ENCODE measurements at regions not wholly inside any gene's neighbourhood (a gene's known extent, or its start where the extent isn't known, plus 50 kb on each side); places are given as distances from the start of the nearest gene placed in this dataset.

DNA sequence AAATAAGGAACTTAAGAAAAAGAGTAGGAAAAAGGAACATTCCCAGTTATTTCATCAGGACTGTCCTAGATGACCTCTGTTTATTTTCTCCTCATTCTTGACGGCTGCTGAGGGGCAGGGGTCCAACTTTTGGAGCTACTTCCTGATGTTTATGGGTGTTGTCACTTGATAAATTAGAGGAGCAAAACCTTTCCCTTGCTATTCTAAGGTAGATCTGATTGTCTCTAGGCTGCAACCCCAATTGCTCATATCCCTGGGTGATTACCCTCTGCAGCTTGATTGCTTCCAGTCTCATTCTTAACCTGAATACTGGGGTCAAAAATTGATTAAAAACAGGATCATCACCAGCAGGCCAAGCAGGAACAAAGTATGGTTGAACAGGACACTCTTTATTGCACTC, 311.0 kb upstream of the NDN start:
- no peaks in the 10 kb centered on the region for H3K79me2 ChIP-seq
- no peaks in the 10 kb centered on the region for H3K36me3 ChIP-seq (ENCODE audit: control insufficient read depth, insufficient read depth, low read length)
- no peak overlapping the region for H3K4me3 ChIP-seq (ENCODE audit: low read depth, low read length)
- TF ChIP-seq, protein P1, sequence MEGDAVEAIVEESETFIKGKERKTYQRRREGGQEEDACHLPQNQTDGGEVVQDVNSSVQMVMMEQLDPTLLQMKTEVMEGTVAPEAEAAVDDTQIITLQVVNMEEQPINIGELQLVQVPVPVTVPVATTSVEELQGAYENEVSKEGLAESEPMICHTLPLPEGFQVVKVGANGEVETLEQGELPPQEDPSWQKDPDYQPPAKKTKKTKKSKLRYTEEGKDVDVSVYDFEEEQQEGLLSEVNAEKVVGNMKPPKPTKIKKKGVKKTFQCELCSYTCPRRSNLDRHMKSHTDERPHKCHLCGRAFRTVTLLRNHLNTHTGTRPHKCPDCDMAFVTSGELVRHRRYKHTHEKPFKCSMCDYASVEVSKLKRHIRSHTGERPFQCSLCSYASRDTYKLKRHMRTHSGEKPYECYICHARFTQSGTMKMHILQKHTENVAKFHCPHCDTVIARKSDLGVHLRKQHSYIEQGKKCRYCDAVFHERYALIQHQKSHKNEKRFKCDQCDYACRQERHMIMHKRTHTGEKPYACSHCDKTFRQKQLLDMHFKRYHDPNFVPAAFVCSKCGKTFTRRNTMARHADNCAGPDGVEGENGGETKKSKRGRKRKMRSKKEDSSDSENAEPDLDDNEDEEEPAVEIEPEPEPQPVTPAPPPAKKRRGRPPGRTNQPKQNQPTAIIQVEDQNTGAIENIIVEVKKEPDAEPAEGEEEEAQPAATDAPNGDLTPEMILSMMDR (IDR thresholded peaks at IDR 0.05) = no peak
- no peak overlapping the region for H3K4me2 ChIP-seq (ENCODE audit: low read length)
- H2AFZ ChIP-seq = no peak overlapping the region
- no peaks in the 10 kb centered on the region for H3K4me1 ChIP-seq
- H3K27me3 ChIP-seq (ENCODE audit: control insufficient read depth, insufficient read depth, low read length) = no peaks in the 10 kb centered on the region
- no peak overlapping the region for H3K9ac ChIP-seq
- no peaks in the 10 kb centered on the region for H3K9me3 ChIP-seq (ENCODE audit: control insufficient read depth, low read length)
- no peak overlapping the region for H3K27ac ChIP-seq

DNA sequence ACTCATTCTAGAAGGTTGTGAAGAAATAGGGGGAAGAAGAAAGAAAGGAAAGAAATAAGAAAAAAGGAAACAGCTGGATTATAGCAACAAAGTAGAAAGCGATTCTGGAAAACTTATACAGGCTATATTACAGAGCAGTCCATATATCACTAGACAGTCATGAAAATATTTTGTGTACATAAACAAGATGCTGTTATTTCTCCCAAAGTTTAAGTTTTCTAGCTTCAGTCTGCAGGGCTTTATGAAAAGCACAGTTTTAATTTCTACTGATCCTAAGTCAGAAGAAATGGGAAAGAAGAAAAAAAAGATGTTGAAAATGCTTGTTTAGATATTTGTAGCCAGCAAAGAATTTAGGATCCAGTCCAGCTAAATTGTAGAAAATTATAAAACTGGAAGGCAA, 321.4 kb upstream of the NDN start:
- Histone ChIP-seq H3K36me3 (ENCODE audit: control insufficient read depth, insufficient read depth, low read length) (no peaks in the 10 kb centered on the region), H3K4me2 (ENCODE audit: low read length) (no peak overlapping the region), H3K79me2 (no peaks in the 10 kb centered on the region), H2AFZ (no peak overlapping the region), H3K4me1 (no peaks in the 10 kb centered on the region), H3K27ac (no peak overlapping the region), H3K9ac (no peak overlapping the region), H3K9me3 (ENCODE audit: control insufficient read depth, low read length) (no peaks in the 10 kb centered on the region), H3K27me3 (ENCODE audit: control insufficient read depth, insufficient read depth, low read length) (no peaks in the 10 kb centered on the region), H3K4me3 (ENCODE audit: low read depth, low read length) (no peak overlapping the region)
- TF ChIP-seq, protein P1 (IDR thresholded peaks at IDR 0.05) = no peak

DNA sequence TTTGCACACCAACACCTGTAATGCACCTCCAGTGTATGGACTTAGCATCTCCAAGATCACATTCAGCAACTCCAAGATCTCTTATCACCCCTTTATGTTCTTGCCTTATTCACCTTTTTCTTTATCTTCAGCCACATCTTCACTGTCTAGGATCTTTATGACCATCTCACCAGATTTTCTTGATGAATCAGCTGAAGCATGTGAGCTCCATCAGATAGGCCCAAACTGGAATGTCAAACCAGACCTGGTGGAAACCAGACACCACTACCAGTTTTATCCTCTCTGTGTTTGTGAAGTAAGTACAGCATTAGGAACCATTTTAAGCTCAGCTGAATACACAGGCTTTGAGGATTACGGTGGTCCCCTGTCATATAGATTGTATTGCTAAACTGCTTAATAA, 330.4 kb upstream of the NDN start:
- TF ChIP-seq, protein P1 (IDR thresholded peaks at IDR 0.05) = no peak
- Histone ChIP-seq H3K79me2 (no peaks in the 10 kb centered on the region), H3K27me3 (ENCODE audit: control insufficient read depth, insufficient read depth, low read length) (no peaks in the 10 kb centered on the region), H3K36me3 (ENCODE audit: control insufficient read depth, insufficient read depth, low read length) (no peaks in the 10 kb centered on the region), H3K4me3 (ENCODE audit: low read depth, low read length) (no peak overlapping the region), H2AFZ (no peak overlapping the region), H3K4me2 (ENCODE audit: low read length) (no peak overlapping the region), H3K27ac (no peak overlapping the region), H3K9ac (no peak overlapping the region), H3K4me1 (no peaks in the 10 kb centered on the region), H3K9me3 (ENCODE audit: control insufficient read depth, low read length) (no peaks in the 10 kb centered on the region)

DNA sequence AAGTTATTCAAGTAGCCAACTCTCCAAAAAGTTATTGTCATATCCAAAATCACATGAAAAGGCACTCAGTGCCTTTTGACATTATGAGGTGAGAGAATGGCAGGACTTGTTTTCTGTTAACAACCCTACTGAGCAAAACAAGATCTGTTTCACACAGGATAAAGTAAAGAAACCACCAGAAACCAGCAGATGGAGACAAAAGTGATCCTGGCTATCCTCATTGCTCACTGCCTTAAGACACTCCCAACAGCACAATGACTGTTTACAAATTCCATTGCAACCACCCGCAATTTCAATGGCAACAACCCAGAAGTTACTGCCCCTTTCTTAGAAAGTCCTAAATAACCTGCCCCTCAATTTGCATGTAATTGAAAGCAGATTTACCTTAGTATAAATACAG, 352.6 kb upstream of the NDN start:
- Histone ChIP-seq H3K9ac (no peak overlapping the region), H3K4me3 (ENCODE audit: low read depth, low read length) (no peak overlapping the region), H3K27ac (no peak overlapping the region), H3K4me2 (ENCODE audit: low read length) (no peak overlapping the region), H3K4me1 (no peaks in the 10 kb centered on the region), H3K36me3 (ENCODE audit: control insufficient read depth, insufficient read depth, low read length) (no peaks in the 10 kb centered on the region), H2AFZ (no peak overlapping the region), H3K27me3 (ENCODE audit: control insufficient read depth, insufficient read depth, low read length) (no peaks in the 10 kb centered on the region), H3K79me2 (no peaks in the 10 kb centered on the region), H3K9me3 (ENCODE audit: control insufficient read depth, low read length) (no peaks in the 10 kb centered on the region)
- TF ChIP-seq, protein P1 (IDR thresholded peaks at IDR 0.05) = no peak

DNA sequence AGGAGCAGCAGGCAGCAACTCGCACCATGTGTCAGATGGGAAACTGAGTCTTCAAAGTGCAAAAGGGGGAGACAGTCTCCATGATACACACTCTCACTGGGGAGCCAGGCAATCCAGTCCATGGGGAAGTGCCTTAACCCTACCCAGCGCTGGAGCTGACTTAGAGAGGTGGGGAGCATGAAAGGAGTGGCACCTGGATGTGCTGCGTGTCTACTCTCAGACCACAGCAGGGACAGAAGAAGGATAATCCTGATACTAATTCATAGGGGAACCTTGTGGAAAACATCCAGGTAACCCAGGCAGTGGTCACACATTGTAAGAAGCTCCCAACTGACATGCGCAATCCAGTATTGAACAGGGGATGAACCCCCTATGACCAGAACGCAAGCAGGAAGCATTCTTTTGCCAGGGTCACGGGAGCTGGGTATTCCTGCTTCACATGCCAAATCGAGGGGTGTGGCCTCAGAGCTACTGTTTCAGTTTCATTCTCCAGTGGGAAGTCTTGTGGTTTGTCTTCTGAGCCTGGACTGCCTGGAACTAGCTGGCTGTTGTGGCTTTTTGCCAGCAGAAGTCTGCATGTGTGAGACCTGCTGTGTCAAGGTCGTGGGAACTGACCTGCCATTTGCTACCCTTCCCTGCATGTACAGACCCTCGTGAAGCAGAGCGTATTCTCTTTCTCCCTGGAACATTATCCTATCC, 367.6 kb upstream of the NDN start:
- no peaks in the 10 kb centered on the region for H3K4me1 ChIP-seq
- no peaks in the 10 kb centered on the region for H3K27me3 ChIP-seq (ENCODE audit: control insufficient read depth, insufficient read depth, low read length)
- no peaks in the 10 kb centered on the region for H3K36me3 ChIP-seq (ENCODE audit: control insufficient read depth, insufficient read depth, low read length)
- no peak overlapping the region for H2AFZ ChIP-seq
- H3K79me2 ChIP-seq = no peaks in the 10 kb centered on the region
- no peak overlapping the region for H3K27ac ChIP-seq
- H3K9ac ChIP-seq = no peak overlapping the region
- TF ChIP-seq, protein P1 (IDR thresholded peaks at IDR 0.05) = no peak
- H3K9me3 ChIP-seq (ENCODE audit: control insufficient read depth, low read length) = no peaks in the 10 kb centered on the region
- no peak overlapping the region for H3K4me3 ChIP-seq (ENCODE audit: low read depth, low read length)
- H3K4me2 ChIP-seq (ENCODE audit: low read length) = no peak overlapping the region

Measured in parathyroid adenoma (tissue), 2 donors.